ENCODE measurements at regions not wholly inside any gene's neighbourhood (a gene's known extent, or its start where the extent isn't known, plus 50 kb on each side); places are given as distances from the start of the nearest gene placed in this dataset.

GRCh38 chr10:117788911-117789310 is 246.4 kb downstream of the EMX2 start:
- intact Hi-C loops (cut with micrococcal nuclease; ENCODE audit: unreplicated experiment) = no loop called here
- no peaks in the 10 kb centered on the region for H3K9me3 Mint-ChIP-seq (ENCODE audit: low read depth, unreplicated experiment)

GRCh38 chr10:117790179-117790578 is 247.6 kb downstream of the EMX2 start:
- DNase-seq = no peak
- no peaks in the 10 kb centered on the region for H3K4me1 Mint-ChIP-seq (ENCODE audit: low read depth, unreplicated experiment)
- H3K4me3 Mint-ChIP-seq (ENCODE audit: low read depth, unreplicated experiment) = no peak overlapping the region
- H3K36me3 Mint-ChIP-seq (ENCODE audit: insufficient read depth, unreplicated experiment) = no peaks in the 10 kb centered on the region
- CTCF ChIA-PET = no interaction called here
- H3K27ac Mint-ChIP-seq (ENCODE audit: unreplicated experiment) = no peak overlapping the region
- intact Hi-C loops (cut with micrococcal nuclease; ENCODE audit: unreplicated experiment) = no loop called here
- peaks cover 15% of the 10 kb centered on the region for H3K27me3 Mint-ChIP-seq (ENCODE audit: unreplicated experiment)
- no peak for TF ChIP-seq CTCF (IDR thresholded peaks at IDR 0.05; ENCODE audit: unreplicated experiment)
- H3K9me3 Mint-ChIP-seq (ENCODE audit: low read depth, unreplicated experiment) = no peaks in the 10 kb centered on the region
- BruUV-seq (replicated peaks) = no TSS peak

More at GRCh38 chr10:117788911-117789310, 246.4 kb downstream of the EMX2 start:
- CTCF ChIA-PET = no interaction called here
- Mint-ChIP-seq H3K36me3 (ENCODE audit: insufficient read depth, unreplicated experiment) (no peaks in the 10 kb centered on the region), H3K4me3 (ENCODE audit: low read depth, unreplicated experiment) (no peak overlapping the region), H3K4me1 (ENCODE audit: low read depth, unreplicated experiment) (no peaks in the 10 kb centered on the region), H3K27ac (ENCODE audit: unreplicated experiment) (no peak overlapping the region), H3K27me3 (ENCODE audit: unreplicated experiment) (peaks cover 15% of the 10 kb centered on the region)
- no TSS peak for BruUV-seq (replicated peaks)
- no peak for TF ChIP-seq CTCF (IDR thresholded peaks at IDR 0.05; ENCODE audit: unreplicated experiment)
- DNase-seq = no peak

- no TSS peak for BruUV-seq (replicated peaks)
- H3K9me3 Mint-ChIP-seq (ENCODE audit: low read depth, unreplicated experiment) = no peaks in the 10 kb centered on the region
- no peaks in the 10 kb centered on the region for H3K4me1 Mint-ChIP-seq (ENCODE audit: low read depth, unreplicated experiment)
- CTCF ChIA-PET = no interaction called here
- no peak for DNase-seq
- no peak for TF ChIP-seq CTCF (IDR thresholded peaks at IDR 0.05; ENCODE audit: unreplicated experiment)
- intact Hi-C loops (cut with micrococcal nuclease; ENCODE audit: unreplicated experiment) = no loop called here
- H3K27me3 Mint-ChIP-seq (ENCODE audit: unreplicated experiment) = peaks cover 15% of the 10 kb centered on the region
- H3K27ac Mint-ChIP-seq (ENCODE audit: unreplicated experiment) = no peak overlapping the region
- no peak overlapping the region for H3K4me3 Mint-ChIP-seq (ENCODE audit: low read depth, unreplicated experiment)
- no peaks in the 10 kb centered on the region for H3K36me3 Mint-ChIP-seq (ENCODE audit: insufficient read depth, unreplicated experiment)
Observed at GRCh38 chr10:117790621-117791020, 248.1 kb downstream of the EMX2 start.

GRCh38 chr10:117792214-117792613 is 249.7 kb downstream of the EMX2 start:
- intact Hi-C loops (cut with micrococcal nuclease; ENCODE audit: unreplicated experiment) = no loop called here
- CTCF ChIA-PET = interaction anchor here (0.5 kb wide), 1 partner anchor 1274 kb away, joined by 11 read pairs; no protein-coding TSS in a partner anchor
- BruUV-seq (replicated peaks) = no TSS peak
- no peaks in the 10 kb centered on the region for H3K36me3 Mint-ChIP-seq (ENCODE audit: insufficient read depth, unreplicated experiment)
- no peaks in the 10 kb centered on the region for H3K9me3 Mint-ChIP-seq (ENCODE audit: low read depth, unreplicated experiment)
- peaks cover 15% of the 10 kb centered on the region for H3K27me3 Mint-ChIP-seq (ENCODE audit: unreplicated experiment)
- no peak overlapping the region for H3K27ac Mint-ChIP-seq (ENCODE audit: unreplicated experiment)
- DNase-seq = no peak
- TF ChIP-seq CTCF (IDR thresholded peaks at IDR 0.05; ENCODE audit: unreplicated experiment) = no peak
- H3K4me1 Mint-ChIP-seq (ENCODE audit: low read depth, unreplicated experiment) = no peaks in the 10 kb centered on the region
- no peak overlapping the region for H3K4me3 Mint-ChIP-seq (ENCODE audit: low read depth, unreplicated experiment)

Measured in Calu3 (cell line).